ENCODE measurements at regions not wholly inside any gene's neighbourhood (a gene's known extent, or its start where the extent isn't known, plus 50 kb on each side); places are given as distances from the start of the nearest gene placed in this dataset.
"Not testable (repeated sequence)": the region's sequence is repeated elsewhere in the genome, so short reads cannot be mapped to it uniquely, and the experiment has no call there.

- DNase-seq (ENCODE audit: low read depth); H3K4me3 ChIP-seq (ENCODE audit: low read depth, low read length): not testable (repeated sequence)
Observed at GRCh38 chr12:39699079-39699478, 79.5 kb upstream of the ABCD2 start.

- TF ChIP-seq CTCF (IDR thresholded peaks at IDR 0.05; ENCODE audit: insufficient read depth, low read depth, low read length, missing control alignments) = no peak
- no peak for DNase-seq (ENCODE audit: low read depth)
- no peak overlapping the region for H3K4me3 ChIP-seq (ENCODE audit: low read depth, low read length)
Observed at GRCh38 chr12:39697108-39697507, 77.5 kb upstream of the ABCD2 start.

GRCh38 chr12:39692258-39692853 is 72.8 kb upstream of the ABCD2 start:
- DNase-seq (ENCODE audit: low read depth) = peak; percentile 8
- peak; percentile 16 for TF ChIP-seq CTCF (IDR thresholded peaks at IDR 0.05; ENCODE audit: insufficient read depth, low read depth, low read length, missing control alignments)
- no peak overlapping the region for H3K4me3 ChIP-seq (ENCODE audit: low read depth, low read length)

- TF ChIP-seq CTCF (IDR thresholded peaks at IDR 0.05; ENCODE audit: insufficient read depth, low read depth, low read length, missing control alignments) = no peak
- H3K4me3 ChIP-seq (ENCODE audit: low read depth, low read length) = no peak overlapping the region
- DNase-seq (ENCODE audit: low read depth) = no peak
Observed at GRCh38 chr12:39685854-39686657, 66.5 kb upstream of the ABCD2 start.

- no peak for TF ChIP-seq CTCF (IDR thresholded peaks at IDR 0.05; ENCODE audit: insufficient read depth, low read depth, low read length, missing control alignments)
Observed at GRCh38 chr12:39682689-39683477, 63.3 kb upstream of the ABCD2 start.

GRCh38 chr12:39675263-39675662 is 55.7 kb upstream of the ABCD2 start:
- TF ChIP-seq CTCF (IDR thresholded peaks at IDR 0.05; ENCODE audit: insufficient read depth, low read depth, low read length, missing control alignments) = no peak
- no peak for DNase-seq (ENCODE audit: low read depth)
- H3K4me3 ChIP-seq (ENCODE audit: low read depth, low read length) = no peak overlapping the region

More at GRCh38 chr12:39682689-39683477, 63.3 kb upstream of the ABCD2 start:
- DNase-seq (ENCODE audit: low read depth) = no peak
- no peak overlapping the region for H3K4me3 ChIP-seq (ENCODE audit: low read depth, low read length)

- DNase-seq (ENCODE audit: low read depth) = no peak
- TF ChIP-seq CTCF (IDR thresholded peaks at IDR 0.05; ENCODE audit: insufficient read depth, low read depth, low read length, missing control alignments) = no peak
- no peak overlapping the region for H3K4me3 ChIP-seq (ENCODE audit: low read depth, low read length)
Observed at GRCh38 chr12:39672976-39673375, 53.4 kb upstream of the ABCD2 start.

Measured in GM12865 (cell line).